ENCODE measurements at regions not wholly inside any gene's neighbourhood (a gene's known extent, or its start where the extent isn't known, plus 50 kb on each side); places are given as distances from the start of the nearest gene placed in this dataset.

GRCh38 chr13:44141725-44142539, 231.7 kb upstream of the SERP2 start:
- TF ChIP-seq CTCF (IDR thresholded peaks at IDR 0.05): peak in 2 of 5 experiments; percentile 34 to 49
- TF ChIP-seq EP300 (IDR thresholded peaks at IDR 0.05): peak; percentile 43 to 99
- peak; percentile 96 to 98 for TF ChIP-seq POLR2A (IDR thresholded peaks at IDR 0.05)

Data from tibial nerve (tissue), 4 donors.